IMR-90 (cell line): ENCODE measurements at regions not wholly inside any gene's neighbourhood (a gene's known extent, or its start where the extent isn't known, plus 50 kb on each side); places are given as distances from the start of the nearest gene placed in this dataset.

Experiments
- ATAC-seq: fragments of 200-7000 bp; cut with Tn5 transposase; 2 replicates; pipeline ENCODE4 v1.9.1; 2020; ENCODE audit warnings: low read depth, mild to moderate bottlenecking, moderate library complexity
- BruUV-seq: library from RNA; stranded (reverse); fragments of 400-500 nt; replicated peaks from 2 replicates; lab custom pipeline; 2021; lab: Mats Ljungman, UMichigan
- CTCF ChIA-PET: fragments of 300-600 bp; formaldehyde crosslinking; extraction: SDS; loops from one replicate; lab custom pipeline; 2021; ENCODE audit warnings: antibody characterized with exemption; lab: Yijun Ruan, JAX
- POLR2A ChIA-PET: fragments of 300-600 bp; sonication (Branson Sonifier 250); formaldehyde crosslinking; loops from one replicate; lab custom pipeline; 2022; ENCODE audit warnings: antibody characterized with exemption; ENCODE audit not compliant: unreplicated experiment; lab: Charles Lee
- DNase-seq: peaks from one replicate; pipeline ENCODE4 v3.0.0; 2013
- H2AFZ ChIP-seq: replicated peaks from 2 replicates; pipeline ENCODE3; 2013; ENCODE audit warnings: low read length, mild to moderate bottlenecking; ENCODE audit not compliant: poor library complexity
- H2AK5ac ChIP-seq: 2 replicates; pipeline ENCODE4 v1.6.1; 2013; ENCODE audit warnings: low read depth, low read length, inconsistent platforms
- H2AK9ac ChIP-seq: replicated peaks from 2 replicates; pipeline ENCODE3; 2013; ENCODE audit warnings: mild to moderate bottlenecking, low read depth, low read length, moderate library complexity; ENCODE audit not compliant: poor library complexity
- H2BK120ac ChIP-seq: 2 replicates; pipeline ENCODE4 v1.6.1; 2013; ENCODE audit warnings: low read depth, low read length, inconsistent platforms
- H2BK15ac ChIP-seq: 3 replicates; pipeline ENCODE4 v1.6.1; 2013; ENCODE audit warnings: low read depth, low read length, inconsistent platforms
- H2BK20ac ChIP-seq: 2 replicates; pipeline ENCODE4 v1.6.1; 2013; ENCODE audit warnings: low read depth, mild to moderate bottlenecking, inconsistent platforms, low read length, moderate library complexity
- H2BK5ac ChIP-seq: 2 replicates; pipeline ENCODE4 v1.6.1; 2013; ENCODE audit warnings: mild to moderate bottlenecking, low read depth, low read length, inconsistent platforms; ENCODE audit not compliant: poor library complexity, severe bottlenecking
- H3K14ac ChIP-seq: replicated peaks from 2 replicates; pipeline ENCODE4 v1.6.1; 2013; ENCODE audit warnings: low read depth, low read length, inconsistent platforms
- H3K18ac ChIP-seq: 2 replicates; pipeline ENCODE4 v1.6.1; 2013; ENCODE audit warnings: low read depth, low read length, control low read depth
- H3K23ac ChIP-seq: 2 replicates; pipeline ENCODE4 v1.6.1; 2013; ENCODE audit warnings: low read depth, low read length, inconsistent platforms
- H3K27ac ChIP-seq: 2 replicates; pipeline ENCODE4 v1.5.1; 2013; ENCODE audit warnings: mild to moderate bottlenecking, control low read depth, low read length; ENCODE audit not compliant: insufficient read depth
- H3K27me3 ChIP-seq: 2 replicates; pipeline ENCODE4 v1.6.1; 2013; ENCODE audit warnings: low read length; ENCODE audit not compliant: control insufficient read depth, insufficient read depth
- H3K36me3 ChIP-seq: 2 replicates; pipeline ENCODE4 v1.6.1; 2013; ENCODE audit warnings: low read length, mixed read lengths; ENCODE audit not compliant: control insufficient read depth, insufficient read depth
- H3K4ac ChIP-seq: 2 replicates; pipeline ENCODE4 v1.6.1; 2013; ENCODE audit warnings: low read depth, low read length, inconsistent platforms
- H3K4me1 ChIP-seq: 2 replicates; pipeline ENCODE4 v1.6.1; 2013; ENCODE audit warnings: low read length, mixed read lengths; ENCODE audit not compliant: control insufficient read depth, insufficient read depth
- H3K4me2 ChIP-seq: 2 replicates; pipeline ENCODE4 v1.6.1; 2013; ENCODE audit warnings: low read depth, mild to moderate bottlenecking, control low read depth, low read length, moderate library complexity
- H3K4me3 ChIP-seq: 2 replicates; pipeline ENCODE4 v1.5.1; 2013; ENCODE audit warnings: low read depth, mild to moderate bottlenecking, control low read depth, low read length, moderate library complexity; ENCODE audit not compliant: insufficient read depth
- H3K56ac ChIP-seq: 2 replicates; pipeline ENCODE4 v1.6.1; 2013; ENCODE audit warnings: low read length, inconsistent platforms; ENCODE audit not compliant: insufficient read depth; ENCODE audit errors: extremely low read depth
- H3K79me1 ChIP-seq, 2 experiments: 2 replicates each; pipeline ENCODE4 v1.6.1; 2013; ENCODE audit warnings: low read length in 2 of 2, inconsistent platforms in 1 of 2, low read depth in 1 of 2
- H3K9ac ChIP-seq: 2 replicates; pipeline ENCODE4 v1.6.1; 2013; ENCODE audit warnings: low read depth, low read length, control low read depth
- H3K9me1 ChIP-seq: 2 replicates; pipeline ENCODE4 v1.6.1; 2013; ENCODE audit warnings: low read length, inconsistent platforms; ENCODE audit not compliant: insufficient read depth
- H3K9me3 ChIP-seq: 2 replicates; pipeline ENCODE4 v1.6.1; 2013; ENCODE audit warnings: low read length; ENCODE audit not compliant: control insufficient read depth, insufficient read depth
- H4K20me1 ChIP-seq: 2 replicates; pipeline ENCODE4 v1.6.1; 2013; ENCODE audit warnings: low read length, inconsistent platforms; ENCODE audit not compliant: insufficient read depth
- H4K5ac ChIP-seq: 2 replicates; pipeline ENCODE4 v1.6.1; 2013; ENCODE audit warnings: mild to moderate bottlenecking, low read depth, low read length, control low read depth
- H4K8ac ChIP-seq, 2 experiments: 2 replicates each; pipeline ENCODE4 v1.6.1; 2013; ENCODE audit warnings: low read depth in 2 of 2, low read length in 2 of 2, control low read depth in 1 of 2, inconsistent platforms in 1 of 2
- H4K91ac ChIP-seq: 2 replicates; pipeline ENCODE4 v1.6.1; 2013; ENCODE audit warnings: low read depth, low read length, inconsistent platforms; ENCODE audit not compliant: insufficient read depth
- BHLHE40 ChIP-seq: fragments of 150-350 bp; IDR thresholded peaks from 2 replicates; pipeline ENCODE4 v1.6.1; 2016; ENCODE audit warnings: mild to moderate bottlenecking, low read depth, low read length
- ELK1 ChIP-seq: fragments of 150-350 bp; IDR thresholded peaks from 2 replicates; pipeline ENCODE4 v1.6.1; 2016; ENCODE audit warnings: low read depth, mild to moderate bottlenecking, low read length, moderate library complexity, borderline replicate concordance
- MAFK ChIP-seq: IDR thresholded peaks from 2 replicates; pipeline ENCODE4 v1.6.1; 2012; ENCODE audit warnings: low read depth, low read length, improper control_type of control experiment
- MAZ ChIP-seq: IDR thresholded peaks from 2 replicates; pipeline ENCODE4 v1.6.1; 2012; ENCODE audit warnings: low read depth, mild to moderate bottlenecking, low read length, improper control_type of control experiment, moderate library complexity, borderline replicate concordance
- NFE2L2 ChIP-seq: fragments of 150-350 bp; IDR thresholded peaks from 2 replicates; pipeline ENCODE4 v1.6.1; 2016; ENCODE audit warnings: low read depth, mild to moderate bottlenecking, low read length
- POLR2A ChIP-seq: IDR thresholded peaks from 2 replicates; pipeline ENCODE4 v1.6.1; 2012; ENCODE audit warnings: mild to moderate bottlenecking, low read depth, low read length
- SMC3 ChIP-seq: fragments of 150-350 bp; IDR thresholded peaks from 2 replicates; pipeline ENCODE4 v1.6.1; 2016; ENCODE audit warnings: low read depth, mild to moderate bottlenecking, antibody characterized with exemption, low read length, moderate library complexity
- WGBS, 2 experiments: methylation state at CpG; one replicate each; pipeline versions ENCODE4 v1.1.5 to v1.1.7; 2013; ENCODE audit warnings: missing lambda C conversion rate in 2 of 2; ENCODE audit not compliant: insufficient read length in 1 of 2; ENCODE audit errors: extremely low coverage in 2 of 2; 5-methylcytosine and 5-hydroxymethylcytosine counted together
- dilution Hi-C: fragments of 300-500 bp; cut with HindIII; formaldehyde crosslinking; loops from one replicate; pipeline ENCODE4 v1.14.3; 2018; ENCODE audit warnings: low sequenced_read_pairs; ENCODE audit not compliant: unreplicated experiment
- in situ Hi-C: fragments of 300-500 bp; cut with MboI; formaldehyde crosslinking; loops from 3 replicates; pipeline ENCODE4 v1.14.3; 2019; ENCODE audit warnings: low sequenced_read_pairs, inconsistent platforms, mixed read lengths
- intact Hi-C: fragments of 100-400 bp; cut with micrococcal nuclease; formaldehyde crosslinking; loops from 2 replicates; pipeline ENCODE4 v1.10.0; 2022
- TF ChIP-seq, protein P1 (sequence below): fragments of 150-350 bp; IDR thresholded peaks from 2 replicates; pipeline ENCODE4 v1.6.1; 2017; ENCODE audit warnings: mild to moderate bottlenecking, antibody characterized with exemption, low read length, low read depth

DNA sequence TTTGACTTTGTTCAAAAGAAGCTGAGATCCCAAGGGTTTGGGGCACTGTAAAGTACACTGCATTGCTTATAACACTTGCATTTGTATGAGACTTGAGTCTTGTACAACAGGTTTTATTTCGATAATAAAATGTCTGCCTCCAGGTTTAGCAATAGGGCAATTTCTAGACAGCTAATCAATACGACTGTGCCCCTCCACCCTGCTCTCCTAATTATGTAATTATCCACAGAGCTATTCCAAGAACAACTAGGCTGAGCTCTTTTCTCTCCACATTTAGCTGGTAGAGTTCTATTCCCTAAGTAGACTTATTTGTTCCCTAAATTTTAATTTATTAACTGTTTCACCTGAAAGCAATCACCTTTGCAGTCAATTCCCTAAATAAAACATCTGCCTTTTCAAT is 52.9 kb upstream of the LINC00305 start:
- DNase-seq (no peak), ATAC-seq (no peak)
- no peak overlapping the region for H4K8ac ChIP-seq
- H3K79me1 ChIP-seq: no peaks in the 10 kb centered on the region
- H2AFZ ChIP-seq: no peak overlapping the region
- H3K18ac ChIP-seq: no peak overlapping the region
- H2BK5ac ChIP-seq: no peak overlapping the region
- H3K9me3 ChIP-seq: peaks cover 6% of the 10 kb centered on the region
- no peaks in the 10 kb centered on the region for H3K9me1 ChIP-seq
- no TSS peak for BruUV-seq
- H3K56ac ChIP-seq: no peak overlapping the region
- no peak overlapping the region for H2BK120ac ChIP-seq
- intact Hi-C loops (no loop called here), dilution Hi-C loops (no loop called here), in situ Hi-C loops (no loop called here)
- no peak overlapping the region for H3K27ac ChIP-seq
- no CpG with 5 or more reads among the region's 2 CpGs for whole genome bisulfite sequencing, 2 experiments
- H2BK20ac ChIP-seq: no peak overlapping the region
- no peak overlapping the region for H3K14ac ChIP-seq
- H4K20me1 ChIP-seq: no peaks in the 10 kb centered on the region
- no peak overlapping the region for H3K9ac ChIP-seq
- H4K5ac ChIP-seq: no peak overlapping the region
- H3K4ac ChIP-seq: no peak overlapping the region
- no peak overlapping the region for H3K4me2 ChIP-seq
- no peak overlapping the region for H3K23ac ChIP-seq
- ChIA-PET POLR2A (no interaction called here), CTCF (no interaction called here)
- no peak overlapping the region for H2BK15ac ChIP-seq
- no peak overlapping the region for H2AK9ac ChIP-seq
- H3K36me3 ChIP-seq: no peaks in the 10 kb centered on the region
- no peaks in the 10 kb centered on the region for H3K4me1 ChIP-seq
- H3K4me3 ChIP-seq: no peak overlapping the region
- TF ChIP-seq POLR2A: no peak
- TF ChIP-seq SMC3: no peak
- no peak for TF ChIP-seq MAZ
- TF ChIP-seq, protein P1, sequence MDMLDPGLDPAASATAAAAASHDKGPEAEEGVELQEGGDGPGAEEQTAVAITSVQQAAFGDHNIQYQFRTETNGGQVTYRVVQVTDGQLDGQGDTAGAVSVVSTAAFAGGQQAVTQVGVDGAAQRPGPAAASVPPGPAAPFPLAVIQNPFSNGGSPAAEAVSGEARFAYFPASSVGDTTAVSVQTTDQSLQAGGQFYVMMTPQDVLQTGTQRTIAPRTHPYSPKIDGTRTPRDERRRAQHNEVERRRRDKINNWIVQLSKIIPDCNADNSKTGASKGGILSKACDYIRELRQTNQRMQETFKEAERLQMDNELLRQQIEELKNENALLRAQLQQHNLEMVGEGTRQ: no peak
- no peak for TF ChIP-seq BHLHE40
- TF ChIP-seq NFE2L2: no peak
- TF ChIP-seq ELK1: no peak
- no peak for TF ChIP-seq MAFK
- no peaks in the 10 kb centered on the region for H3K27me3 ChIP-seq
- no peak overlapping the region for H2AK5ac ChIP-seq
- H4K91ac ChIP-seq: no peak overlapping the region
